GM10248 (cell line): ENCODE measurements at regions not wholly inside any gene's neighbourhood (a gene's known extent, or its start where the extent isn't known, plus 50 kb on each side); places are given as distances from the start of the nearest gene placed in this dataset.
"Not testable (repeated sequence)": the region's sequence is repeated elsewhere in the genome, so short reads cannot be mapped to it uniquely, and the experiment has no call there.

Source experiments
- CTCF ChIA-PET: fragments of 300-600 bp; sonication (Branson Sonifier 250); formaldehyde crosslinking; extraction: SDS; loops from one replicate; lab custom pipeline; 2021; ENCODE audit warnings: antibody characterized with exemption; lab: Yijun Ruan, JAX
- POLR2A ChIA-PET: fragments of 350-650 bp; sonication (Branson Sonifier 250); formaldehyde crosslinking; extraction: SDS; loops from one replicate; lab custom pipeline; 2020; ENCODE audit warnings: antibody characterized with exemption; lab: Yijun Ruan, JAX
- DNase-seq: peaks from one replicate; pipeline ENCODE4 v3.0.0; 2012; ENCODE audit errors: extremely low spot score
- TF ChIP-seq, protein P1 (sequence below): IDR thresholded peaks from 2 replicates; pipeline ENCODE4 v1.5.1; 2012; ENCODE audit warnings: mild to moderate bottlenecking, low read depth; ENCODE audit errors: extremely low read depth, missing control alignments, control extremely low read depth

DNA sequence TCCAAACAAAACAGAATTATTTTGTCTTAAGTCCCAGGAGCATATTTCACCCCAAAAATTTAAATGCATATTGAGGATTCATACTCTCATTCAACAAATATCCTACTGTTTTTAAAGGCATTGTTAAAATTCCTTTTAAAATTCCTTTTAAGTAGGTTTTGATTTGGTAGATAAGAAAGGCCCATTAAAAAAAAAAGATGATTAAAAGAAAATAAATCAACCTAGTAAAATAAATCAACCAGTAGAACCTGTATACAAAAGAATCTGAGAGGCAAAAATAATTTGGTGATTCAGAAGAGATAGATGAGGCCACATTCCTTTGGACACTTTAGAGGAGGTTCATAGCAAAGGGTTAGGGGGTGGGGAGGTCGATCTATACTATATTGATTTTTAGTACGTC lies 585.3 kb upstream of the TLE4 start:
- CTCF ChIA-PET: no interaction called here
- no peak for DNase-seq
- TF ChIP-seq, protein P1, sequence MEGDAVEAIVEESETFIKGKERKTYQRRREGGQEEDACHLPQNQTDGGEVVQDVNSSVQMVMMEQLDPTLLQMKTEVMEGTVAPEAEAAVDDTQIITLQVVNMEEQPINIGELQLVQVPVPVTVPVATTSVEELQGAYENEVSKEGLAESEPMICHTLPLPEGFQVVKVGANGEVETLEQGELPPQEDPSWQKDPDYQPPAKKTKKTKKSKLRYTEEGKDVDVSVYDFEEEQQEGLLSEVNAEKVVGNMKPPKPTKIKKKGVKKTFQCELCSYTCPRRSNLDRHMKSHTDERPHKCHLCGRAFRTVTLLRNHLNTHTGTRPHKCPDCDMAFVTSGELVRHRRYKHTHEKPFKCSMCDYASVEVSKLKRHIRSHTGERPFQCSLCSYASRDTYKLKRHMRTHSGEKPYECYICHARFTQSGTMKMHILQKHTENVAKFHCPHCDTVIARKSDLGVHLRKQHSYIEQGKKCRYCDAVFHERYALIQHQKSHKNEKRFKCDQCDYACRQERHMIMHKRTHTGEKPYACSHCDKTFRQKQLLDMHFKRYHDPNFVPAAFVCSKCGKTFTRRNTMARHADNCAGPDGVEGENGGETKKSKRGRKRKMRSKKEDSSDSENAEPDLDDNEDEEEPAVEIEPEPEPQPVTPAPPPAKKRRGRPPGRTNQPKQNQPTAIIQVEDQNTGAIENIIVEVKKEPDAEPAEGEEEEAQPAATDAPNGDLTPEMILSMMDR: no peak
- POLR2A ChIA-PET: no interaction called here

DNA sequence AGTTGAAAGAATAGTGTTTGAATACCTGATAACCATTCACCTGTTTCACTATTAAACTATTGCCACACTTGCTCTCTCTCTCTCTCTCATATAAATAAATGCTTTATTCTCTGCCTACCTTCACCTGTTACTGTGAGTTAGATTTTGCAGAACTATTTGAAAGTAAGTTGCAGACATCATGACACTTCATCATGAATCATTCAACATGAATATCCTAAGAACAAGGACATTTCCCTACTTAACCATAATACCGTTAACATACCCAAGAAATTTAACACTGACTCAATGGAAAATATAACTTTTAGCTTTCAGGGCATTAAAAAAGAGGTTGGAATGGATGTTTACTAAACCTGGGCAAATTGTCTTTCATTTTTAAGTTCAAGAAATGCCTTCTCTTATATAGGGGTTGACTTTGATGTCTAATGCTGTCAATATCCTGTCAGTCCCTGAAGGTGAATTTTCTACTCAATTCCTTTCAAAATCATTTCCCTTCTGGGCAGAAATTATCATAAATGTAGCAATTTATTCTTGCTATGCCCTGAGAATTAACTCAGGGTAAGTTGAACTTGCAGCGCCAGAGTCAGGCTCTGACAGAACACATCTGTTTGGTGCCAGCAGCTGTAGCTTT lies 582.6 kb upstream of the TLE4 start:
- no peak for DNase-seq
- CTCF ChIA-PET: no interaction called here
- TF ChIP-seq, protein P1: no peak
- POLR2A ChIA-PET: no interaction called here

DNA sequence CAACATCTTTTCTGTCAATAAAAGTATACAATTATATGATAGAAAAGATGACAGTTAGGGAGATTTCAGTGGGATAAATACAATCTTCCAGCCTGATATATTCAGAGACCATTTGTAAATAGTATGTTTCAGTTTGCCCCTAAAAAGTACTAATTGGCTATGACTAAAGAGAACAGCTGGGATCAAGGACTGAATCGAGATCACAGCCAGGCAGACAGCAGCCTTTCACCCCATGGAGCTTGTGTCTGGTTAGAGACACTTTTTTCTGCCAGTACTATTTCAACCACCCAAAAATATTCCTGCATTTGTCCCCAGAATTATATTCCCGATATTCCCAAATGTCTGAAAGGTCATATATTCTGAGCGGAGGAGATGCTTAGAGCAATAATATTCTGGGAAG lies 577.3 kb upstream of the TLE4 start:
- ChIA-PET CTCF (no interaction called here), POLR2A (no interaction called here)
- TF ChIP-seq, protein P1: no peak
- no peak for DNase-seq

DNA sequence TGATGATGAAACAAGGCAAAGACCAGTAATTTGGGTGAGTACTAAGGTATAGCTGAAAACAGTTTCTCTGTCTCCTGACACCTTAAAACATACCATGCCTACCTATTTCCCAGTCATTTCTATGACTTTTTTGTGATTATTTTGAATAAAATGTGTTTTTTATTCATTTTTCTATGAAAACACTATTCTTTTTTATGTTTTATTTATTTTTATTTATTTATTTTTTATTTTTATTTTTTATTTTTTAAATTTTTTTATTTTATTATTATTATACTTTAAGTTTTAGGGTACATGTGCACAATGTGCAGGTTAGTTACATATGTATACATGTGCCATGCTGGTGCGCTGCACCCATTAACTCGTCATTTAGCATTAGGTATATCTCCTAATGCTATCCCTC lies 576.8 kb upstream of the TLE4 start:
- POLR2A ChIA-PET, DNase-seq, CTCF ChIA-PET: not testable (repeated sequence)

DNA sequence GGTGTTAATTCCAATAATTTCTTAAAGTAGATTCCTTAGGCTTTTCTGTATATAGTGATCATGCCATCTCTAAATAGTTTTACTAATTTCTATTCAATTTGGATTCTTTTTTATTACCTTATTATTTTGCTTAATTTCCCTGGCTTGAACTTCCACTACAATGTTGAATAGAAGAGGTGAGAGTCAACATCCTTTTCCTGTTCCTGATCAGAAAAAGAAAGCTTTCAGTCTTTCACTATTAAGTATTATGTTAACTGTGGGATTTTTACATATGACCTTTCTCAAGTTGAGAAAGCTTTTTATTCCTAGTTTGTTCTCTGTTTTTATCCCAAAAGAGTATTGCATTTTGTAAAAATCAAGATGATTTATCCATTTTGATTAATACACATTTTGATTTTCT lies 574.5 kb upstream of the TLE4 start:
- POLR2A ChIA-PET: no interaction called here
- CTCF ChIA-PET: no interaction called here
- no peak for DNase-seq
- TF ChIP-seq, protein P1: no peak

DNA sequence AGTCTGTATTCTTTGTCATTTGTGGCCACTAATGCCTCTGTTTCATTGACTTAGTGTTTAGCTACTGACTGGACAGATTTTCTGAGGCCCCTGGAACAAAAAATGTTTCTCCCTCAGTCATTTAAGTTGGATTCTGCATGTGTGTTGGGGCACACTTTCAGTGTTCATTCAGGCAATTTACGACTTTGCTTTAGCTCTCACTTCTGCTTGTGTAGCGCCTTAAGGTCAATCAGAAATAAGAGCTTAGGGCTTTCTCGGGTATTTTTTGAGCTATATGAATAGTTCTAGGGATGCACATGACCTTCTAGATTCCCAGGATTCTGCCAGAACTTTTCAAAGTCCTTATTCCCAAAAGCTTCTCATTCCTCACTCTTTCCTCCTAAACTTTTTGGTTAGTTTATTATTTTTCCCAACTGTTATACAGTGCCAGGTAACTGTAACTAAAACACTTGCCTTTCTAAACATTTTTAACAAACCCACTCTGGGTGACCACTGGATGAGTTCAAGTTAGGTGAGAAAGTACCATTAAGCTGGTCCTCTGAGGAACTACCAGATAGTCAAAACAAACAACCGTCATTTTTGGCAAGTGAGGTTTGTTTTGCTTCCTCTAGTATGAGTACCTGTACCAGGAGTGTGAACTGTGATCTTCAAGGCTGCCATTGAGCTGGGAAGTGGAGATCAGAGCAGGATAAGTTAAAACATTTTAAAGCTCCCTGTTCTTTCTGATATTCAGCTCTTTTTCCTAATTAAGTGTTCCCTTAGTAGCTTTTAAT lies 571.3 kb upstream of the TLE4 start:
- DNase-seq: no peak
- ChIA-PET POLR2A (no interaction called here), CTCF (interaction anchor here (1.5 kb wide), 1 partner anchor 10 kb away, joined by 3 read pairs; no protein-coding TSS in a partner anchor)
- TF ChIP-seq, protein P1: no peak

DNA sequence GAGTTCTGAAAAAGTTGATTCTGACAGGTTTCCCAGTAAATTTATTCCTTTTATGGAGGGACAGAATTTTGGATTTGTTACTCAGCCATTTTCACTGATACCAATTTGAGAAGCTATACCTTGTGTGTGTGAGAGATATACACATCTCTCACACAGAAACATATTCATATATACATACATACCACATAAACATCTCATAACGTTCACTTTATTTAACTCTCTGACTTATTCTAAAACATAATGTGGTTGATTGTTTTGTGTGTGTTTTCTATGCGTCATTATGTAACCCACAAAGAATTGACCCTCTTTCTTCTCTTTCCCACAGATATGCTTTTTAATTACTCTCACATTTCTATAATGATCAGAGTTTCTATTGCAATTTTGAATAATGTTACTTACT lies 570.8 kb upstream of the TLE4 start:
- no peak for DNase-seq
- POLR2A ChIA-PET: no interaction called here
- TF ChIP-seq, protein P1: no peak
- CTCF ChIA-PET: interaction anchor here (1.5 kb wide), 1 partner anchor 9 kb away, joined by 3 read pairs; no protein-coding TSS in a partner anchor
